SK-N-SH treated with all-trans-retinoic acid at 6 μM for 48 hours (cell line): ENCODE measurements at regions not wholly inside any gene's neighbourhood (a gene's known extent, or its start where the extent isn't known, plus 50 kb on each side); places are given as distances from the start of the nearest gene placed in this dataset.

ENCODE experiments used
- ARNTL ChIP-seq: fragments of 450-650 bp; formaldehyde crosslinking; IDR thresholded peaks from 2 replicates; pipeline ENCODE4 v1.5.0; 2020; ENCODE audit warnings: low read depth, mild to moderate bottlenecking, moderate library complexity, borderline replicate concordance
- CREB5 ChIP-seq: fragments of 250-450 bp; sonication (Bioruptor Pico); IDR thresholded peaks from 2 replicates; pipeline ENCODE4 v1.5.1; 2020; ENCODE audit warnings: low read depth, mild to moderate bottlenecking, moderate library complexity
- ESRRG ChIP-seq: fragments of 250-450 bp; sonication (Bioruptor Pico); IDR thresholded peaks from 2 replicates; pipeline ENCODE4 v1.6.1; 2021; ENCODE audit warnings: mild to moderate bottlenecking
- POU6F1 ChIP-seq: fragments of 250-450 bp; sonication (Bioruptor Pico); IDR thresholded peaks from 2 replicates; pipeline ENCODE4 v1.8.0; 2021; ENCODE audit warnings: low read depth, mild to moderate bottlenecking, moderate library complexity, borderline replicate concordance
- PPARA ChIP-seq: fragments of 250-450 bp; sonication (Bioruptor Pico); IDR thresholded peaks from 2 replicates; pipeline ENCODE4 v1.5.0; 2020; ENCODE audit warnings: mild to moderate bottlenecking, borderline replicate concordance
- RARB ChIP-seq: fragments of 250-450 bp; sonication (Bioruptor Pico); IDR thresholded peaks from 2 replicates; pipeline ENCODE4 v1.8.0; 2021; ENCODE audit warnings: mild to moderate bottlenecking, moderate library complexity
- TCF4 ChIP-seq: fragments of 250-450 bp; sonication (Bioruptor Pico); IDR thresholded peaks from 2 replicates; pipeline ENCODE4 v1.8.0; 2021; ENCODE audit warnings: mild to moderate bottlenecking, moderate library complexity, borderline replicate concordance
- TOX ChIP-seq: fragments of 250-450 bp; sonication (Bioruptor Pico); IDR thresholded peaks from 2 replicates; pipeline ENCODE4 v1.8.0; 2021; ENCODE audit warnings: mild to moderate bottlenecking, moderate library complexity, borderline replicate concordance
- ZFP30 ChIP-seq: fragments of 450-650 bp; formaldehyde crosslinking; IDR thresholded peaks from 2 replicates; pipeline ENCODE4 v1.5.0; 2022; ENCODE audit warnings: mild to moderate bottlenecking, moderate library complexity
- TF ChIP-seq, protein P1 (sequence below): fragments of 250-450 bp; sonication (Bioruptor Pico); IDR thresholded peaks from 2 replicates; pipeline ENCODE4 v1.8.0; 2020; ENCODE audit warnings: mild to moderate bottlenecking, moderate library complexity, borderline replicate concordance
- TF ChIP-seq, protein P2 (sequence below): fragments of 250-450 bp; sonication (Bioruptor Pico); IDR thresholded peaks from 2 replicates; pipeline ENCODE4 v1.5.1; 2021; ENCODE audit warnings: mild to moderate bottlenecking, moderate library complexity

DNA sequence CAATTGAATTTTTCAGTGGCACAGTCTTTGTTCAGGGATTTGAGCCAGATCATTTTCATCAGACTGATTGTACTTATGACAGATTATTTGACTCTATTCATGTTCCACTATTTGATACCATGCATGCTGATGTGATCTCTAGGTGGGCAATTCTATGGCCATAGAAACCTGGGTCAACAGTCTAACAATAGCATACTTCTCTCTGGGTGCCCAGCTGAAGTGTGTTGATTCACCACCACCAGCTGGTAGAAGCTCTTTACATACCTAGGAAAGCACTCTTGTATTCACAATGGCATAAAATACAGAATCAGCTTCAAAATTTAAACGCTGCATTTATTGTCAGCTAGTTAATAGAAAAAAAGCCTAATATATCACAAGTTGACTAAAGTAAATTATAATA lies 90.2 kb upstream of the TMTC2 start:
- TF ChIP-seq CREB5 (CRISPR knock-in tag) (no peak), POU6F1 (CRISPR knock-in tag) (no peak), TOX (CRISPR knock-in tag) (no peak), ZFP30 (CRISPR knock-in tag) (no peak), ARNTL (CRISPR knock-in tag) (no peak), TCF4 (CRISPR knock-in tag) (no peak), ESRRG (CRISPR knock-in tag) (no peak), RARB (no peak), PPARA (no peak)
- TF ChIP-seq, protein P1, sequence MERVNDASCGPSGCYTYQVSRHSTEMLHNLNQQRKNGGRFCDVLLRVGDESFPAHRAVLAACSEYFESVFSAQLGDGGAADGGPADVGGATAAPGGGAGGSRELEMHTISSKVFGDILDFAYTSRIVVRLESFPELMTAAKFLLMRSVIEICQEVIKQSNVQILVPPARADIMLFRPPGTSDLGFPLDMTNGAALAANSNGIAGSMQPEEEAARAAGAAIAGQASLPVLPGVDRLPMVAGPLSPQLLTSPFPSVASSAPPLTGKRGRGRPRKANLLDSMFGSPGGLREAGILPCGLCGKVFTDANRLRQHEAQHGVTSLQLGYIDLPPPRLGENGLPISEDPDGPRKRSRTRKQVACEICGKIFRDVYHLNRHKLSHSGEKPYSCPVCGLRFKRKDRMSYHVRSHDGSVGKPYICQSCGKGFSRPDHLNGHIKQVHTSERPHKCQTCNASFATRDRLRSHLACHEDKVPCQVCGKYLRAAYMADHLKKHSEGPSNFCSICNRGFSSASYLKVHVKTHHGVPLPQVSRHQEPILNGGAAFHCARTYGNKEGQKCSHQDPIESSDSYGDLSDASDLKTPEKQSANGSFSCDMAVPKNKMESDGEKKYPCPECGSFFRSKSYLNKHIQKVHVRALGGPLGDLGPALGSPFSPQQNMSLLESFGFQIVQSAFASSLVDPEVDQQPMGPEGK (CRISPR knock-in tag), result no peak
- TF ChIP-seq, protein P2, sequence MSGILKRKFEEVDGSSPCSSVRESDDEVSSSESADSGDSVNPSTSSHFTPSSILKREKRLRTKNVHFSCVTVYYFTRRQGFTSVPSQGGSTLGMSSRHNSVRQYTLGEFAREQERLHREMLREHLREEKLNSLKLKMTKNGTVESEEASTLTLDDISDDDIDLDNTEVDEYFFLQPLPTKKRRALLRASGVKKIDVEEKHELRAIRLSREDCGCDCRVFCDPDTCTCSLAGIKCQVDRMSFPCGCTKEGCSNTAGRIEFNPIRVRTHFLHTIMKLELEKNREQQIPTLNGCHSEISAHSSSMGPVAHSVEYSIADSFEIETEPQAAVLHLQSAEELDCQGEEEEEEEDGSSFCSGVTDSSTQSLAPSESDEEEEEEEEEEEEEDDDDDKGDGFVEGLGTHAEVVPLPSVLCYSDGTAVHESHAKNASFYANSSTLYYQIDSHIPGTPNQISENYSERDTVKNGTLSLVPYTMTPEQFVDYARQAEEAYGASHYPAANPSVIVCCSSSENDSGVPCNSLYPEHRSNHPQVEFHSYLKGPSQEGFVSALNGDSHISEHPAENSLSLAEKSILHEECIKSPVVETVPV (CRISPR knock-in tag), result no peak
